Occipital lobe (tissue), 1 donor: ENCODE measurements at regions not wholly inside any gene's neighbourhood (a gene's known extent, or its start where the extent isn't known, plus 50 kb on each side); places are given as distances from the start of the nearest gene placed in this dataset.

Experiments
- DNase-seq: peaks from one replicate; lab custom pipeline; 2025; lab: John Stamatoyannopoulos, UW

DNA sequence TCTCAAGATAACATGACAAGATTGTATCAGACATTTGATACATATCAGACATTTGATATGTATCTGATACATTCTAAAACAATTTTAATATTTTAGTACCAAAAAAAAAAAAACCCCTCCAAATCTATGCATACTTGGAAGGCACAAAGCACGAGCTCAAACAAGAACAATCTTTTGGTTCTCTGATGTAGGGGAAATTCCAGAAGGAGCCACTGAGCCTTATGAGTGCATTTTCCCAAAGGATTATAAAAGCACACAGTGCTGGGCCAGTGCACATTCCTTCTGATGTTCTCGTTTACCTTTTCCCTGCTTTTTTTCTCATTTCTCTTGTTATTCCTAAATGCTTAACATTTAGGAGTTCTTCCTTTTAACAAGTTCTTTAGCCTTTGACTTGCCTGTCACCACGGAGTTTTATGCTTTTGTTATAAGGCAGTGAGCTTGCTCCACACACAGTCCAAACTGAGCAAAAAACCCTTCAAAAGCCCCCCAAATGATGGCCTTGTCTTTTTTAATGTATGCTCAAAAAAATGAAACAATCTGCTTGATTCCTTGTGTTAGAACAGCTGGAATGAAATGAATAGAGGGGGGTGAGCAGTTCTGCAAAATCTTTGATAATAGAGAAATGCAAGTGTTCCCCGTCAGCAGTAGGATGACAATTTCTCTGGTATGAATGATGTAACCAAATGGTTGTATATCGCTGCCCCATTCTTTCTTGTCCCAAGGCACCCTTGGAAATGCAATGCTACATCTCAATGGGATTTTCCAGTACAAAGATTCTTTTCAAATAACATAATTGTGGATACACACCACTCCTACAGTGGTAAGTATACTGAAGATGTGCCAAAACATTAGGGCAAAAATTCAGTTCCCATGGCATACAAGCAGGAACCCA is 597.2 kb upstream of the ZEB2 start:
- no peak for DNase-seq

DNA sequence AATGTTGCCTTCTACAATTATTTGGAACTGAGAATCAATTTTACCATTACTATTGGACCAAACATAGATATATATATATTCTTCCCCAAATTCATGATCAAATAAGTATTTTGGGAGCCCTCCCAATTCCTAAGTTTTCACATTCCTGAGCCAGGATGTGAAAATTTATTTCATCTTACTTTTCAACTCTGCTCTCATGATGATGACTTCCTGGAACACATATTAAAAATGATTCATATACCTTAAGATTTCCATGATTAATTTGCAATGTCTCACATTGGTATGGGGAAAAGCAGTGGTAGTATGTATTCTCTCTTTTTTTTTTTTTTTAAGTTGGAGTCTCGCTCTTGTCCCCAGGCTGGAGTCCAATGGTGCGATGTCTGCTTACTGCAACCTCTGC is 596.1 kb upstream of the ZEB2 start:
- no peak for DNase-seq

GRCh38 chr2:145114726-145115125 is 594.8 kb upstream of the ZEB2 start:
- no peak for DNase-seq

GRCh38 chr2:145112467-145112866 is 592.5 kb upstream of the ZEB2 start:
- no peak for DNase-seq

DNA sequence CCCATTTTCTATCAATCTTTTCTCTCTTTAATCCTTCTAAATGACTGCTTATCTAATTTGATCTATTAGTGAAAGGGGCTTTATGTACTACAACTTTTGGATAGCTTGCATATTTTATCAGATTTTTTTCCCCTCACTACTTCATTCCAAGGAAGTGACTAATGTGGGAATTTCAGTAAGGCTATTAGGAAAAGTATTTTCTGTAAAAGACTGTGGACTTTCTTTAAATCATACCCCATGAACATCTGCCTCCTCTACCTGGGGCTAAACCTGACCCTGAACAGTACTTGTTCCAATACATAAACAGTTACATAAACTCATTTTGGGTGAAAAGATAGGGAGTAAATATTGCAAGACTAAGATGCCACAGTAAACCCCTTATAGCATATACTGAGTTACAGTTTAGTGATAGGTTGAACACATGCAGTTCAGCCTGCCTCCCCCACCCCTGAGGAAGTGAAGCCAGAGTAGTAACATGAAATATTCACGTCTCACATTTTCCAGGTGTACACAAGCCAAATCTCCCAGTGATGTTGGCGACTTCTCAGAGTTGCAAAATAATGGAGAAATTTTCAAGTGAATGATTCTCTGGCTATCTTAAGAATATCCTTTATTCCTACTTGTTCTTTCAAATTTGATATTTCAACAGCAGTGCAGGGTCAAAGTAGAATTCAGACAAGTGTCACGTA is 590.9 kb upstream of the ZEB2 start:
- DNase-seq = no peak

- no peak for DNase-seq
Observed at GRCh38 chr2:145108959-145109710, 589.2 kb upstream of the ZEB2 start.

- no peak for DNase-seq
Observed at GRCh38 chr2:145108361-145108778, 588.5 kb upstream of the ZEB2 start.

GRCh38 chr2:145106293-145106692 is 586.4 kb upstream of the ZEB2 start:
- no peak for DNase-seq

DNA sequence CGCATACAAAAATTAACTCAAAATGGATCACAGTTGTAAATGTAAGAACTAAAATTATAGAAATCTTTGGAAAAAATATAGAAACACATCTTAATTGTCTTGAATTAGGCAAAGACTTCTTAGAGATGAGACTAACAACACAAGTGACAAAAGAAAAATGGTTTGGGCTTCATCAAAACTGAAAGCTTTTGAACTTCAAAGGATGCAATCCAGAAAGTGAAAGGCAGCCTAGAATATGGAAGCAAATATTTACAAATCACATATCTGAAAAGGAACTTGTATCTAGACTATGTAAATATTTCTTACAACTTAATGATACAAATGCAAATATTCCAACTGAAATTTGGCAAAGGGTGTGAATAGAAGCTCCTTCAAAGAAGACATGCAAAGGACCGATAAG is 582.8 kb upstream of the ZEB2 start:
- no peak for DNase-seq

GRCh38 chr2:145100301-145100700 is 580.4 kb upstream of the ZEB2 start:
- DNase-seq = no peak

DNA sequence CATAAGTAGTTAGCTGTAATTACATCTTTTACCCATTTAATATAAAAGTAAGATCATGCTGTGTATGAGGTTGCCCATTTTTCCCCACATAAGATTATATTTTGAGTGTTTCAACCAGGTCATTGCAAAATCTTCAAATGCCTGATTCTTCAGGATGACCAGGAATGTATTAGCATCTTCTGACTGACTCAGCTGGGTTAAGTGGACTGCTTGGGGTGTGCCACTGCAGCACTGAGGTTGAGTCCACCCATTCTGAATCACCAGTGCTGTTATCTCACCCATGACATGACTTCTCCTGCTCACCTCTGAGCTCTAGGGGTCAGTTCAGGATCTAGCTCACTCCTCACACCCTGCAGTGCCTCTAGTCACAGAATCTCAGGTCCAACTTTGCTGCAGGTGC is 576.7 kb upstream of the ZEB2 start:
- no peak for DNase-seq

DNA sequence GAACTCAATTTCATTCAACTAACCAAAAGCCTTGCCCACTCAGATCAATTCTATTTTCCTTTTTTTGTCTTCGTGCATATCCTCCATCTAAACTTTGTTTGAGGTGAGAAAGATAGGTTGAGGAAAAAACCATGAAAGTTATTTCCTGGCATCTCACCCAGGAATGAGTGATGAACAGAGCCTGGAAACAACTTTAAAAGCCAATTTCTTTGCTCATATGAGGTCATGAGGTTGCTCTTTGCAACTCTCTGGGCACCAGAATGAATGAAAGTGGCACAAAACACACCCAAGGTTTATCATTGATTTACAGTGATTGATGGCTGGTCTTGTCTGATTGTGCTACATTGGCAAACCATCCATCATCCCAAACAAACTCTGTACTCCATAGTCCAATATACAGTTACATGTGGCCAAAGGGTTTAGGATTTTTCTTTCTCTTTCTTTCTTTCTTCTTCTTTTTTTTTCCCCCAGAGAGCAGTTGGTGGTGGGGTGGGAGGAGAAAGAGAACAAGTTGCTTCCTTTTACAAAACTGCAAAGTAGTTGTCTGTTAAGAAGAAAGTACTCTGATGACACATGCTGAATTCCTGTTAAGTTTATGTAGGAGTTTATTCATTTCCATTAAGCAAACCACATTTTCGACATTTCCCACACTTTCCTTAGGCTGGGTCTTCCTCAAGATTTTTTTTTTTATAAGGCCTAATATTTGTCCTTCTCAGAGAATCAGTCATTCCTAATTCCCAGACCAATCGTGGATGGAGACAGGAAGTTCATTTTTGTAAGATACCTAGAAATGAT is 575.9 kb upstream of the ZEB2 start:
- no peak for DNase-seq

- DNase-seq = no peak
Observed at GRCh38 chr2:145094370-145094769, 574.5 kb upstream of the ZEB2 start.

DNA sequence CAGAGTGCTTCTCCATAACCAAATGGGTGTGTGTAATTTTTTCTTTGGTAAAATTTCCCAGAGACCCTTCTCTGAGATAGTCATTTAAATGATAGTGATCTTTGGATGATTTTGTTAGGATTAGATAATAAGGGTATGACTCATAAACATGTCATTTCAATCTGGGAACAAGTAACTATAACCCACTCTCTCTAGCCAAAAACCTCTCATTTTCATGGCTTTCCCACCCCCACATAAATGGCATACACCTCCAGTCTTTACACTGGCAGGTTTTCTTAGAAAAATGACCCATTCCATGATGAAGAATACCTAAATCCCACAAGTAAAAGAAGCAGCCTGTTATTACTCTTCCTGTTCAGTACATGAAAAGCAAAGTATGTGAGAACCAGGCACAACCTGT is 572.0 kb upstream of the ZEB2 start:
- DNase-seq = no peak

- no peak for DNase-seq
Observed at GRCh38 chr2:145090841-145091761, 571.2 kb upstream of the ZEB2 start.

GRCh38 chr2:145088756-145089155 is 568.8 kb upstream of the ZEB2 start:
- DNase-seq = no peak

GRCh38 chr2:145086910-145087309 is 567.0 kb upstream of the ZEB2 start:
- DNase-seq = no peak

DNA sequence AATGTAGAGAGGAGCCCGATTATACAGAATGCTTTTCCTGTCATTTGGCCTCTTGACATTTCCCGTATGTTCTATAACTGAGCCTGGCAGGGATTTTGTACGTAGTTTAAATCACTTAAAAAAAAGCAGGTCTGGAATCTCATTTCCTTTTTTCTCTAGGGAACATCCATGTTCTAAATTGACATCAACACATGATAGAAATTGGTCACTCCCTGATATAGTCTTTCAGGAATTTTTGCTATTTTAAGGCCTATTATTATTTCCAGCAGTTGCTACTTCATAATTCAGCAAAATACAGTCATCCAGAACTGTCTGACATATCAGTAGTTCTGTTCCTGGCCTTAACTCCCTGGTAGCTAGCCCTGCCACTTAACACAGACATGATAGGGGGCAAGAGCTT is 565.7 kb upstream of the ZEB2 start:
- DNase-seq = no peak

DNA sequence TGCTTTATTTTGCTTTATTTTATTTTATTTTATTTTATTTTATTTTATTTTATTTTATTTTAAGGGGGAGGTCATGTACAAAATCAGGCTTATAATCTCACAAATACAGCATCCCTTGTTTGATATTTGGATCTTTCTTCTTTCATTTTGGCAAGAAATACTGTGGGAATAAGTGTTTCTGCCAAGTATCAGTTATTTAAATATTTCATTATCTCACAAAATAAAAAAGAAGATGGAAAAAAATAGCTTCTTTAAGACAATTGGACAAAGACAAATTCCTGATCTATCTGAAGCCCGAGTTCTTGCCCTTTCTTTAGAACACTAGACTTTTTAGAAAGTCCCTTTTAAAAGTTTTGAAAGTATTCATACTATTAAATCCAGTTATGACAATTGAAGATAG is 560.5 kb upstream of the ZEB2 start:
- no peak for DNase-seq

GRCh38 chr2:145079641-145080040 is 559.7 kb upstream of the ZEB2 start:
- no peak for DNase-seq
